GM18507 (cell line): ENCODE measurements at regions not wholly inside any gene's neighbourhood (a gene's known extent, or its start where the extent isn't known, plus 50 kb on each side); places are given as distances from the start of the nearest gene placed in this dataset.
A peak's percentile ranks its signal among the peaks of the same experiment; 100 is the strongest.

Experiments used
- DNase-seq: peaks from one replicate; pipeline ENCODE4 v3.0.0; 2011; ENCODE audit warnings: low read depth; ENCODE audit not compliant: insufficient read length; ENCODE audit errors: extremely low spot score
- FAIRE-seq: peaks from 2 replicates; lab custom pipeline; 2011; peaks lifted over from hg19 to GRCh38; lab: Jason Lieb, UNC

GRCh38 chr10:125555743-125556142 lies 127.2 kb downstream of the TEX36 start:
- DNase-seq = no peak
- no peak for FAIRE-seq

DNA sequence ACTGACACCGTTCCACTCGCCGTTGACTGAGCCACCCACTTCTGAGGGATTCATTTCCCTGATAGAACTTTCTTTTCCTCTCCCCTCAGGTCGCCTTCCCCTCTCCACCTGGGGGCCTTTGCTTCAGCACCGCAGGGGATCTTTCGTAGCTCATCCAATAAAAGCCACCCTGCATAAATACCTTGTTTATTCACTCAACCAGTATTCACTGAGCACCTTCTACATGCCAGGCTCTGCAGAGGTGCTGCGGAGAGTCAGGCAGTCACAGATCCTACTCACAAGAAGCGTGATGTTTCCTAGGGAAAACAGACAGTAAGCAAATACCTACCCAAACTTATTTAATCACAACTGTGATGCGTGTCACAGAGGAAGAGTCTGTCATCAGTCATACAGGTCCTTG lies 127.7 kb downstream of the TEX36 start:
- FAIRE-seq (no peak), DNase-seq (no peak)

GRCh38 chr10:125554753-125555152 lies 128.2 kb downstream of the TEX36 start:
- no peak for FAIRE-seq
- no peak for DNase-seq

GRCh38 chr10:125554016-125554703 lies 128.8 kb downstream of the TEX36 start:
- DNase-seq (no peak), FAIRE-seq (no peak)

- DNase-seq (no peak), FAIRE-seq (no peak)
Measured at GRCh38 chr10:125553091-125553490, 129.9 kb downstream of the TEX36 start.

DNA sequence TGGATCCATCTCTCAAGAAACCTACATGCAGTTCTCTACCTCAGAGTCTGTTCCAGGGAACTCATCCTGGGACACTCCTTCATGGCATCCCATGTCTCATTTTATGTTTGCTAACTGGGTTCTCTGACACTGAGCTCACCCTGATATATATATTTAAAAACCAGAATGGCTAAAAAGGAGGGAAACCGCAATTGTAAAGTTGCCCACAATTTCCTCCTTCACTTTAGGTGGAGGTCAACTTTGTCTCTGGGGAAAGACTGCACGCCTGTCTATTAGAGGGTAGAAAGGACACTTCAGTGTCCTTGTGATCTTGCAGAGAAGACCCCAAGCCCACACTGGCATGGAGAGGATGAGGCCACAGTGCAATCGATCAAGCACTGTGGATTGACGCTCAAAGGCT lies 131.7 kb downstream of the TEX36 start:
- DNase-seq (no peak), FAIRE-seq (no peak)

DNA sequence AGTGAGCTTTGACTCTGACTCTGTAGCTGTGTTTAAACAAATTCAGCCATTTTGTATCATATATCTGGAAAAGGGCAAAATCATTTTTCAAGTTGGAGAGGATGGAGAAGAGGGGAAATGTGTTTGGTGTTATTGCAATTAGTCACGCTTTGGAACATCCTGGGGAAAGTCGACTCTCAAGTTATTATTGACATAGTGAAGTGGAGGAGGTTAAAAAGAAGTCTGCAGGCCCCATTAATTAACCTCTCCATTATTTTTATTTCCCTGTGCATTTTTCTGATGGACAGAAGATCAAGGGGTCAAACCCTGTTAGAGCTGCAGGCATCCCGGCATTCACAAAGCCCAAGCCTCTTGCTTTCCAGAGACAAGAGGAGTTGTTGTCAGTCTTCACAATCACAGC lies 132.6 kb downstream of the TEX36 start:
- FAIRE-seq (no peak), DNase-seq (no peak)

DNA sequence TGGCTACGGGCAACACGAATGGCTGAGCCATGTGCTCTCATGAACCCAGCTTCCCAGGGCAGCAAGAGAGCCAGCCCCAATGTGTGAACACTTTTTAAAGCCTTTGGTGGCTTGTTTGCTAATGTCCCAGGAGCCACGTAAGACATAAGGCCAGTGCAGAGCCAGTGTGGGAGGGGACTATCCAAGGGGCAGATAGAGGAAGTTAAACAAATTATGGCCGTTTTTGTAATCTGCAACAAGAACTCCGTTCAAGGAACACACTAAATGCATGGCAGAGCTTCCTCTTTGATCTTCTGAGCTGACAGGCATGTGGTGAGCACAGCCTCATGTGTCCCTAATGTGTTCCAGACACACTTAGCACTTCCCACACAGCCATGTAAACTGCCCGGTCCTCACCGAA lies 133.3 kb downstream of the TEX36 start:
- DNase-seq (no peak), FAIRE-seq (no peak)

GRCh38 chr10:125548878-125549277 lies 134.1 kb downstream of the TEX36 start:
- FAIRE-seq (no peak), DNase-seq (no peak)

DNA sequence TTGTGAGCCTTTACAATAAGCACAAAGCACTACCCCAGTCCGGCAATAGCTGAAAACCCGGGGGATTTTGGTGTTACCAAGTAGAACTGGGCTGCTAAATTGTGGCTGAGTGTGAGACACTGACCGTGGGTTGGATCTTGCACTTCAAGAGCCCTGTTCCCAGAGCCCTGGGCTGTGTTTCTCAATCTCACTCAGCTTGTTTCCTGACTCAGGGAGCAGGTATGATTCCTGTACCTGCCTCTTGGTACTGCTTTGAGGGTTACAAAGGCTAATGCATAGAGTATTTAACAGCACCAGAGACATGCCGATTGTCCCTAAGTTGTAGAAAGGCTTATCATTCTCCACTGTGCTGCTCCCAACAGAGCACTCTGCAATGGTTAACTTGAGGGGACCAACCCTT lies 134.6 kb downstream of the TEX36 start:
- DNase-seq (no peak), FAIRE-seq (no peak)

- no peak for DNase-seq
- FAIRE-seq = no peak
Measured at GRCh38 chr10:125547010-125547650, 135.8 kb downstream of the TEX36 start.

DNA sequence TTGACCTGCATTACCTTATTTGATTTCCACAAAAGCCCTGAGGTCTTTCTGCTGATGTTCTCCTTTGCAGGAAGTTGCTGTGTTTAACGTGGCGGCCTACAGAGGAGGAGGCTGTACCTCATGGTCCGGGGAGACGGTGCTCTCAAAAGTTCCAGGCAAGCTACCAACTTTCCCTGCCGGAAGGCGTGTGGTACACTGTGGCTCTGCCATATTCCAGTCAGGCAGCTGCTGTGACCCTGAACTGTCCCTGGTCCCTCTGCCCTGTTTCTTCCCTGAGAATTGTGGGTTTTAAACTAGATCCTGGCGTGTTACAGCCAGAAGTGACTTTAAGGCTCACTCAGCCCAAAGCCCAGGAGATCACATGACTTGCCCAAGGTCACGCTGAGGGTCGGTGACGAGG lies 139.2 kb downstream of the TEX36 start:
- no peak for FAIRE-seq

GRCh38 chr10:125538947-125539731 lies 143.8 kb downstream of the TEX36 start:
- no peak for FAIRE-seq
- no peak for DNase-seq

More for the DNA sequence above, 139.2 kb downstream of the TEX36 start:
- no peak for DNase-seq

DNA sequence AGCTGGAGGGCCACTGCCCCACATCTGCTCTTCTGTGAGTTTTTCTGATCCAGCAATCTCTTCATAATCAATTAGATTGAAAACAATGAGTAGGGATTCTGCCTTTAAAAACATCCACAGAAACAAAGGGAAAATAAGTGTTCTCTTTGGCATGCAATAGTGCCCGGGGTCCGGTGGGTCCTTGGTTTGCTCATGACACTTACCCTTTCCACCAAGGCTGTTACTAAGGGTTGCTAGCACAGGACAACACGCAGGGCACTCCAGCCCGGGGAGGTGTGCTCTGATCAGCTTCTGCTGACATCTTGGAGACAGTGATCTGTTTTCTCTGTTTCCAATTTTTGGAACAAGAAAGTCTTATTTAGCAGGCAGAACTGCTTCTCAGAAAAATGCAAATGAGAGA lies 146.7 kb downstream of the TEX36 start:
- no peak for DNase-seq
- FAIRE-seq = no peak

GRCh38 chr10:125535559-125535958 lies 147.4 kb downstream of the TEX36 start:
- no peak for FAIRE-seq
- DNase-seq = no peak

DNA sequence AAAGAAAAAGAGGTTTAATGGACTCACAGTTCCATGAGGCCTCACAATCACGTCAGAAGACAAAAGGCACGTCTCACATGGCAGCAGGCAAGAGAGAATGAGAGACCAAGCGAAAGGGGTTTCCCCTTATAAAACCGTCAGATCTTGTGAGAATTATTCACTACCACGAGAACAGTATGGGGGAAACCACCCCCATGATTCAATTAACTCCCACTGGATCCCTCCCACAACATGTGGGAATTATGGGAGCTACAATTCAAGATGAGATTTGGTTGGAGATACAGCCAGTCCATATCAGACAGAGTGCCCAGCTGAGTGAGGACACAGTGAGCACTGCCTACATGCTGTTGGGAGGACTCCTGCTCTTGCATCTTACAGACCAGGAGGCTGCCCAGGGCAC lies 148.4 kb downstream of the TEX36 start:
- DNase-seq (no peak), FAIRE-seq (no peak)

DNA sequence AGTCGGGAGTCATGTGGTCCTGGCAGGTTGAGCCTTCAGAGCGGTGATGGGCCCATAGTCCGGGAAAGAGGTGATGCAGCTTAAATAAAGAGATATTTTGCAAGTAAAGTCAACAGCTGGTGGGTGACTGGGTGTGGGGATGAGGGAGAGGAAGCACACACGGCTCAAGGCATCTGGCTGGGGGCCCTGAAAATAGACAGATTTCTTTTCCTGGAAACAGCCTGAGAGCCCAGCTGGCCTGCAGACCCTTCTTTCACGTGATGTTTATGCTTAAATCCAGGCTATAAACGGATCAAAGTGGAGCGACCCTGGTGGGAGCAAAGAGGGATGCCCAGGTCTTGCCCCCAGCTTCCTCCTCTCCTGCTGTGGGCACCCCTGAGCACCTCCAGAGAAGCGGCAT lies 149.1 kb downstream of the TEX36 start:
- FAIRE-seq (no peak), DNase-seq (no peak)

GRCh38 chr10:125531465-125531864 lies 151.5 kb downstream of the TEX36 start:
- no peak for DNase-seq
- FAIRE-seq = no peak

DNA sequence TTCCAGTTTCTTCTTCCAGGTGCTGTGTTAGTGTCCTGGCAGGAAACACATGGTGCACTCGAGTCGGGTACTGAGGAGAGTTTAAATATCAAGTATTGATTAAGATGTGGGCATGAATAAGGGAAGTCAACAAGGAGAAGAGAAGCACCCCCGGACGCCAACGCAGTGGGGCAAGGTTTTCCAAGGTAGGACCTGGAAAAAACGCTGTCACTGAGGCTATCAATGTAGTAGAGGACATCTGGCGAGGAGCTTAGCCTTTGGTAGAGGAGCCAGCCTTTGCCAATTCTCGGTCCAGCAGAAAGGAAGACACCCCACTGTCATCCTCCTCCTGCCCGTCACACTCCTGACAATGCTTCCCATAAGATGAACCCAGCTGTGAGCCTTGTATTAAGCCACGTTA lies 159.6 kb downstream of the TEX36 start:
- FAIRE-seq (no peak), DNase-seq (no peak)

DNA sequence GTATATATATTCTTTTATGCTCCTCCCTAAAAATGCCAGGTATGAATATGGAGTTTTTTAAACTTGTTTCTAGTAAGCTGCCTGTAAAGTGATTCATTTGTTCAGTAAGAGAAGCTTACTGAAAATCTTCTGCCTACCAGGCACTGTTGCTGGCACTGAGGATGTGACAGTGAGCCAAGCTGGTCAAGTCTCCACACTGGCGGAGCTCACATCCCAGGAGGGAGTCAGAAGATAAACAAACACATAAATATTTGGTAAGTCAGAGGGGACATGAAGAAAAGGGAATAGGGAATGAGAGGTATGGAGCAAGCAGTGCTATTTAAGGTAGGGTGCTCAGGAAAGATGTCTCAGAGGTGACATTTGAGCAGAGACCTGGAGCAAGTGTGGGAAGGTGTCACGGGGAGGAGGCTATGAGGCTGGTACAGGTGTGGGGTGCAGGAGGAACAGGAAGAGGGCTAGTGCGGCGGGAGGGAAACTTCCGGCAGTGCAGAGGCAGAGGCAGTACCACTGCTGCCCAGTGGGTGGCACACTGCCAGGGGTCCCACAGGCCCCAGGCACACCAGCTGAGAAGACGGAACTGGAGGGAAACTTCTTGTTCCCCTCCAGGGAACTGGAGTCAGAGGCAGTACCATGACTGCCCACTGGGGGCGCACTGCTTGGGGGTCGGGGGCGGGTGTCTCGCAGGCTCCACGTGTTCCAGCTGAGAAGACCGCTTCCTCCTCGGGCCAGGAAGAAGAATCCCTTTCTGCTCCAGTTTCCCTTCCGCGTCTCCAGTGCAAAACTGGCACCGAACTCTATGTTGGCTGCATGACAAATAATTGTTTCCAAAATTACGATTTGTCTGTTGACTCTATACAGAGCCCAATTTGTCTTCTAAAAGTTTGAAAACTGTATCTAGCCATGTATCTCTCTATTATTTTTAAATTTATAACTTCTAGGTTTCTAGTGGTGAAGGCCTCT lies 161.0 kb downstream of the TEX36 start:
- FAIRE-seq = no peak
- peak; percentile 26 for DNase-seq
